ENCODE measurements at regions not wholly inside any gene's neighbourhood (a gene's known extent, or its start where the extent isn't known, plus 50 kb on each side); places are given as distances from the start of the nearest gene placed in this dataset.

- DNase-seq (ENCODE audit: low spot score) (no peak), ATAC-seq (no peak)
- Mint-ChIP-seq H3K9me3 (no peaks in the 10 kb centered on the region), H3K27me3 (ENCODE audit: insufficient read depth, low read depth, poor library complexity) (peaks cover 6% of the 10 kb centered on the region), H3K36me3 (ENCODE audit: low read depth) (no peaks in the 10 kb centered on the region), H3K27ac (no peak overlapping the region), H3K4me3 (no peak overlapping the region), H3K4me1 (peaks cover 5% of the 10 kb centered on the region; the same call in 2 of the 3 replicates)
- Histone ChIP-seq H3F3A (replicated peaks; ENCODE audit: low read depth) (no peaks in the 10 kb centered on the region), H3K27me3 (ENCODE audit: insufficient read depth) (no peaks in the 10 kb centered on the region), H2AFZ (no peak overlapping the region), H3K79me2 (replicated peaks; ENCODE audit: insufficient read depth) (no peaks in the 10 kb centered on the region), H3K4me2 (no peak overlapping the region), H3K27ac (ENCODE audit: low read depth) (no peak overlapping the region), H4K20me1 (replicated peaks; ENCODE audit: insufficient read depth) (no peaks in the 10 kb centered on the region), H3K36me3 (ENCODE audit: insufficient read depth) (no peaks in the 10 kb centered on the region), H3K4me3 (no peak overlapping the region), H3K4me1 (ENCODE audit: insufficient read depth) (no peaks in the 10 kb centered on the region), H3K9me2 (ENCODE audit: insufficient read depth) (no peaks in the 10 kb centered on the region)
- TF ChIP-seq JUNB (IDR thresholded peaks at IDR 0.05; ENCODE audit: unreplicated experiment) (no peak), POLR2AphosphoS5 (IDR thresholded peaks at IDR 0.05; ENCODE audit: low read depth) (no peak), ZNF462 (CRISPR knock-in tag; IDR thresholded peaks at IDR 0.05) (no peak), REST (IDR thresholded peaks at IDR 0.05; ENCODE audit: unreplicated experiment) (no peak), CTCF (conservative IDR thresholded peaks at IDR 0.05; ENCODE audit: low read depth in 2 of 2) (no peak), ZNF331 (CRISPR knock-in tag; IDR thresholded peaks at IDR 0.05; ENCODE audit: low read depth) (no peak), NANOG (IDR thresholded peaks at IDR 0.05; ENCODE audit: borderline replicate concordance) (no peak), STAT1 (IDR thresholded peaks at IDR 0.05; ENCODE audit: unreplicated experiment) (no peak), EZH2phosphoT487 (IDR thresholded peaks at IDR 0.05; ENCODE audit: unreplicated experiment) (no peak), EZH2 (IDR thresholded peaks at IDR 0.05; ENCODE audit: low read depth, unreplicated experiment) (no peak), CREB1 (CRISPR knock-in tag; IDR thresholded peaks at IDR 0.05; ENCODE audit: low read depth) (no peak), ZNF114 (CRISPR knock-in tag; IDR thresholded peaks at IDR 0.05) (no peak), ETS1 (IDR thresholded peaks at IDR 0.05) (no peak)
Measured at GRCh38 chr14:104373055-104373854, 206.3 kb upstream of the C14orf180 start.

All from GM23338 (cell line).